Liver (tissue), 3 donors: ENCODE measurements at regions not wholly inside any gene's neighbourhood (a gene's known extent, or its start where the extent isn't known, plus 50 kb on each side); places are given as distances from the start of the nearest gene placed in this dataset.

Experiments used
- ATF3 ChIP-seq: IDR thresholded peaks from 2 replicates; pipeline ENCODE4 v1.6.1; 2016; ENCODE audit warnings: antibody characterized with exemption
- CTCF ChIP-seq: fragments of 150-350 bp; IDR thresholded peaks from 2 replicates; pipeline ENCODE4 v1.5.1; 2017; ENCODE audit warnings: improper control_type of control experiment, low read depth, low read length; ENCODE audit not compliant: missing input control
- GABPA ChIP-seq, 2 donors: IDR thresholded peaks in 1 of 2; conservative IDR thresholded peaks in 1 of 2; 2 replicates each; pipeline ENCODE4 v1.6.1; 2016; ENCODE audit warnings: antibody characterized with exemption in 2 of 2, mild to moderate bottlenecking in 1 of 2, moderate library complexity in 1 of 2
- RAD21 ChIP-seq, 2 donors: IDR thresholded peaks; 2 replicates each; pipeline ENCODE4 v1.6.1; 2016; ENCODE audit warnings: antibody characterized with exemption in 2 of 2, mild to moderate bottlenecking in 2 of 2
- REST ChIP-seq: IDR thresholded peaks from 2 replicates; pipeline ENCODE4 v1.6.1; 2016; ENCODE audit warnings: antibody characterized with exemption, mild to moderate bottlenecking
- TAF1 ChIP-seq: conservative IDR thresholded peaks from 2 replicates; pipeline ENCODE4 v1.6.1; 2016; ENCODE audit warnings: antibody characterized with exemption, mild to moderate bottlenecking
- YY1 ChIP-seq: IDR thresholded peaks from 2 replicates; pipeline ENCODE4 v1.6.1; 2016; ENCODE audit warnings: antibody characterized with exemption, mild to moderate bottlenecking
- TF ChIP-seq, protein P1 (sequence below): IDR thresholded peaks from 2 replicates; pipeline ENCODE4 v1.6.1; 2016; ENCODE audit warnings: antibody characterized with exemption
- donor health status: healthy.
- donor health status: healthy.

GRCh38 chr20:29409833-29410805 lies 1847.3 kb upstream of the DEFB115 start:
- TF ChIP-seq ATF3: no peak
- TF ChIP-seq CTCF: no peak
- no peak for TF ChIP-seq RAD21 (IDR thresholded peaks at IDR 0.05)
- TF ChIP-seq, protein P1, sequence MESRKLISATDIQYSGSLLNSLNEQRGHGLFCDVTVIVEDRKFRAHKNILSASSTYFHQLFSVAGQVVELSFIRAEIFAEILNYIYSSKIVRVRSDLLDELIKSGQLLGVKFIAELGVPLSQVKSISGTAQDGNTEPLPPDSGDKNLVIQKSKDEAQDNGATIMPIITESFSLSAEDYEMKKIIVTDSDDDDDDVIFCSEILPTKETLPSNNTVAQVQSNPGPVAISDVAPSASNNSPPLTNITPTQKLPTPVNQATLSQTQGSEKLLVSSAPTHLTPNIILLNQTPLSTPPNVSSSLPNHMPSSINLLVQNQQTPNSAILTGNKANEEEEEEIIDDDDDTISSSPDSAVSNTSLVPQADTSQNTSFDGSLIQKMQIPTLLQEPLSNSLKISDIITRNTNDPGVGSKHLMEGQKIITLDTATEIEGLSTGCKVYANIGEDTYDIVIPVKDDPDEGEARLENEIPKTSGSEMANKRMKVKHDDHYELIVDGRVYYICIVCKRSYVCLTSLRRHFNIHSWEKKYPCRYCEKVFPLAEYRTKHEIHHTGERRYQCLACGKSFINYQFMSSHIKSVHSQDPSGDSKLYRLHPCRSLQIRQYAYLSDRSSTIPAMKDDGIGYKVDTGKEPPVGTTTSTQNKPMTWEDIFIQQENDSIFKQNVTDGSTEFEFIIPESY: no peak
- no peak for TF ChIP-seq GABPA (IDR thresholded peaks at IDR 0.05 in 1 of 2, conservative IDR thresholded peaks at IDR 0.05 in 1 of 2)
- no peak for TF ChIP-seq YY1
- no peak for TF ChIP-seq REST
- TF ChIP-seq TAF1: no peak
